Rectal smooth muscle tissue (tissue), 1 donor: ENCODE measurements at regions not wholly inside any gene's neighbourhood (a gene's known extent, or its start where the extent isn't known, plus 50 kb on each side); places are given as distances from the start of the nearest gene placed in this dataset.

ENCODE experiments used
- H3K27ac ChIP-seq: one replicate; pipeline ENCODE4 v1.7.0; 2013; ENCODE audit warnings: low read depth, low read length, inconsistent platforms
- H3K27me3 ChIP-seq: one replicate; pipeline ENCODE4 v1.7.0; 2013; ENCODE audit warnings: low read length; ENCODE audit not compliant: control insufficient read depth, insufficient read depth
- H3K36me3 ChIP-seq: one replicate; pipeline ENCODE4 v1.7.0; 2013; ENCODE audit warnings: low read length; ENCODE audit not compliant: control insufficient read depth, insufficient read depth
- H3K4me1 ChIP-seq: one replicate; pipeline ENCODE4 v1.7.0; 2013; ENCODE audit warnings: low read length; ENCODE audit not compliant: control insufficient read depth, insufficient read depth
- H3K4me3 ChIP-seq: one replicate; pipeline ENCODE4 v1.7.0; 2013; ENCODE audit warnings: low read length
- H3K9ac ChIP-seq: one replicate; pipeline ENCODE4 v1.7.0; 2013; ENCODE audit warnings: low read length

- no peaks in the 10 kb centered on the region for H3K27me3 ChIP-seq
- no peak overlapping the region for H3K4me3 ChIP-seq
- H3K27ac ChIP-seq = no peak overlapping the region
- H3K9ac ChIP-seq = no peak overlapping the region
- H3K4me1 ChIP-seq = no peaks in the 10 kb centered on the region
- no peaks in the 10 kb centered on the region for H3K36me3 ChIP-seq
Measured at GRCh38 chr7:51980812-51981211, 664.2 kb upstream of the COBL start.

- no peak overlapping the region for H3K4me3 ChIP-seq
- H3K36me3 ChIP-seq = no peaks in the 10 kb centered on the region
- no peak overlapping the region for H3K27ac ChIP-seq
- H3K4me1 ChIP-seq = no peaks in the 10 kb centered on the region
- no peak overlapping the region for H3K9ac ChIP-seq
- H3K27me3 ChIP-seq = no peaks in the 10 kb centered on the region
Measured at GRCh38 chr7:51980313-51980712, 663.7 kb upstream of the COBL start.

- Histone ChIP-seq H3K27ac (no peak overlapping the region), H3K36me3 (no peaks in the 10 kb centered on the region), H3K27me3 (no peaks in the 10 kb centered on the region), H3K9ac (no peak overlapping the region), H3K4me3 (no peak overlapping the region), H3K4me1 (no peaks in the 10 kb centered on the region)
Measured at GRCh38 chr7:51977913-51978312, 661.3 kb upstream of the COBL start.

GRCh38 chr7:51973939-51974338, 657.3 kb upstream of the COBL start:
- Histone ChIP-seq H3K27ac (no peak overlapping the region), H3K4me3 (no peak overlapping the region), H3K36me3 (no peaks in the 10 kb centered on the region), H3K4me1 (no peaks in the 10 kb centered on the region), H3K9ac (no peak overlapping the region), H3K27me3 (no peaks in the 10 kb centered on the region)

GRCh38 chr7:51973071-51973470, 656.5 kb upstream of the COBL start:
- no peaks in the 10 kb centered on the region for H3K4me1 ChIP-seq
- no peak overlapping the region for H3K4me3 ChIP-seq
- no peak overlapping the region for H3K9ac ChIP-seq
- no peaks in the 10 kb centered on the region for H3K36me3 ChIP-seq
- H3K27ac ChIP-seq = no peak overlapping the region
- no peaks in the 10 kb centered on the region for H3K27me3 ChIP-seq

GRCh38 chr7:51970961-51971665, 654.5 kb upstream of the COBL start:
- Histone ChIP-seq H3K9ac (no peak overlapping the region), H3K27me3 (no peaks in the 10 kb centered on the region), H3K4me3 (no peak overlapping the region)

GRCh38 chr7:51968461-51968860, 651.9 kb upstream of the COBL start:
- no peaks in the 10 kb centered on the region for H3K27me3 ChIP-seq
- no peak overlapping the region for H3K27ac ChIP-seq
- no peak overlapping the region for H3K4me3 ChIP-seq
- no peak overlapping the region for H3K9ac ChIP-seq
- H3K4me1 ChIP-seq = no peaks in the 10 kb centered on the region
- no peaks in the 10 kb centered on the region for H3K36me3 ChIP-seq

More at GRCh38 chr7:51970961-51971665, 654.5 kb upstream of the COBL start:
- Histone ChIP-seq H3K27ac (no peak overlapping the region), H3K4me1 (no peaks in the 10 kb centered on the region), H3K36me3 (no peaks in the 10 kb centered on the region)

- Histone ChIP-seq H3K36me3 (no peaks in the 10 kb centered on the region), H3K4me1 (no peaks in the 10 kb centered on the region), H3K27ac (no peak overlapping the region), H3K4me3 (no peak overlapping the region), H3K27me3 (no peaks in the 10 kb centered on the region), H3K9ac (no peak overlapping the region)
Measured at GRCh38 chr7:51965454-51965853, 648.8 kb upstream of the COBL start.

- H3K4me3 ChIP-seq = no peak overlapping the region
- no peaks in the 10 kb centered on the region for H3K4me1 ChIP-seq
- no peak overlapping the region for H3K9ac ChIP-seq
- no peak overlapping the region for H3K27ac ChIP-seq
- H3K27me3 ChIP-seq = no peaks in the 10 kb centered on the region
- H3K36me3 ChIP-seq = no peaks in the 10 kb centered on the region
Measured at GRCh38 chr7:51961804-51962203, 645.2 kb upstream of the COBL start.

- no peak overlapping the region for H3K9ac ChIP-seq
- no peaks in the 10 kb centered on the region for H3K27me3 ChIP-seq
- no peak overlapping the region for H3K27ac ChIP-seq
- H3K4me1 ChIP-seq = no peaks in the 10 kb centered on the region
- no peaks in the 10 kb centered on the region for H3K36me3 ChIP-seq
- H3K4me3 ChIP-seq = no peak overlapping the region
Measured at GRCh38 chr7:51950813-51951212, 634.2 kb upstream of the COBL start.

GRCh38 chr7:51949726-51950644, 633.4 kb upstream of the COBL start:
- Histone ChIP-seq H3K9ac (no peak overlapping the region), H3K36me3 (no peaks in the 10 kb centered on the region), H3K27me3 (no peaks in the 10 kb centered on the region), H3K27ac (no peak overlapping the region), H3K4me1 (no peaks in the 10 kb centered on the region), H3K4me3 (no peak overlapping the region)

GRCh38 chr7:51930834-51931233, 614.2 kb upstream of the COBL start:
- Histone ChIP-seq H3K27ac (no peak overlapping the region), H3K9ac (no peak overlapping the region), H3K4me1 (no peaks in the 10 kb centered on the region)

More at GRCh38 chr7:51930834-51931233, 614.2 kb upstream of the COBL start:
- H3K27me3 ChIP-seq = no peaks in the 10 kb centered on the region
- no peaks in the 10 kb centered on the region for H3K36me3 ChIP-seq
- no peak overlapping the region for H3K4me3 ChIP-seq
